ENCODE measurements at regions not wholly inside any gene's neighbourhood (a gene's known extent, or its start where the extent isn't known, plus 50 kb on each side); places are given as distances from the start of the nearest gene placed in this dataset.
"Not testable (repeated sequence)": the region's sequence is repeated elsewhere in the genome, so short reads cannot be mapped to it uniquely, and the experiment has no call there.

DNA sequence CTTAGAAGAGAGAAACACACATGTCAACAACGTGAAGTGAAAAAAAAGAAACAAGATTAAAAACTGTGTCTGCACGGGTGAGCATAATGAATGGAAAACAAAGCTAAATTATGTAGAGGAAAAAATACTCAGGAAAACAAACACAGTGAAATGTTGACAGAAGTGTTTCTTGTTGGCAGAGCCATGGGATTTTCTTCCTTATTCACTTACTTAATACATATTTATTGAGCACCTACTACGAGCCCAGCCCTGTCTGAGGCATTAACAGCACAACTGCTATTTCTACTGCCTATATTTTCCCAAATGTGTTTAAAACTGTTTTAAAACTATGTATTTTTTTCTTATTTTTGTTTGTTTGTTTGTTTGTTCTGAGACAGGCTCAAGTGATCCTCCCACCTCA is 69.9 kb downstream of the DIO3 start:
- Histone ChIP-seq H3K4me1 (peaks cover 0 to 15% (median 7%) of the 10 kb centered on the region in 4 donors), H3K27ac (no peak overlapping the region), H3K36me3 (no peaks in the 10 kb centered on the region), H3K9me3 (no peaks in the 10 kb centered on the region), H3K27me3 (peaks cover 0 to 24% of the 10 kb centered on the region in 2 donors), H3K4me3 (no peak overlapping the region)
- TF ChIP-seq, protein P1, sequence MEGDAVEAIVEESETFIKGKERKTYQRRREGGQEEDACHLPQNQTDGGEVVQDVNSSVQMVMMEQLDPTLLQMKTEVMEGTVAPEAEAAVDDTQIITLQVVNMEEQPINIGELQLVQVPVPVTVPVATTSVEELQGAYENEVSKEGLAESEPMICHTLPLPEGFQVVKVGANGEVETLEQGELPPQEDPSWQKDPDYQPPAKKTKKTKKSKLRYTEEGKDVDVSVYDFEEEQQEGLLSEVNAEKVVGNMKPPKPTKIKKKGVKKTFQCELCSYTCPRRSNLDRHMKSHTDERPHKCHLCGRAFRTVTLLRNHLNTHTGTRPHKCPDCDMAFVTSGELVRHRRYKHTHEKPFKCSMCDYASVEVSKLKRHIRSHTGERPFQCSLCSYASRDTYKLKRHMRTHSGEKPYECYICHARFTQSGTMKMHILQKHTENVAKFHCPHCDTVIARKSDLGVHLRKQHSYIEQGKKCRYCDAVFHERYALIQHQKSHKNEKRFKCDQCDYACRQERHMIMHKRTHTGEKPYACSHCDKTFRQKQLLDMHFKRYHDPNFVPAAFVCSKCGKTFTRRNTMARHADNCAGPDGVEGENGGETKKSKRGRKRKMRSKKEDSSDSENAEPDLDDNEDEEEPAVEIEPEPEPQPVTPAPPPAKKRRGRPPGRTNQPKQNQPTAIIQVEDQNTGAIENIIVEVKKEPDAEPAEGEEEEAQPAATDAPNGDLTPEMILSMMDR (IDR thresholded peaks at IDR 0.05) = no peak
- intact Hi-C loops (cut with DNase I; ENCODE audit: low total_unique reads) = no loop called here
- DNase-seq = no peak

DNA sequence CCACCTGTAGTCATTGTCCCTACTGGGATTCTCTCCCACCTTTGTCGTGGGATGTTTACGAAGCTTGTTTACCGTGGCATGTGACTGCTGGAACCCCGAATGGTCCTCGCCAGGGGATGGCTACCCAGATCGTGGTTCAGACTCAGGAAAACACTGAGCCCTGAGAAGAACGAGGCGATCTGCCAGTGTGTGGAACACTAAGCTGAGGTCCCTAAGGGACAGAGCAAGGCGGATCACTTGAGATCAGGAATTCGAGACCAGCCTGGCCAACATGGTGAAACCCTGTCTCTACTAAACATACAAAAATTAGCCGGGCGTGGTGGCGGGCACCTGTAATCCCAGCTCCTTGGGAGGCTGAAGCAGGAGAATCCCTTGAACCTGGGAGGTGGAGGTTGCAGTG is 70.7 kb downstream of the DIO3 start:
- H3K27ac ChIP-seq; H3K4me3 ChIP-seq; intact Hi-C loops (cut with DNase I; ENCODE audit: low total_unique reads); H3K9me3 ChIP-seq; H3K36me3 ChIP-seq; DNase-seq: not testable (repeated sequence)
- Histone ChIP-seq H3K27me3 (peaks cover 0 to 25% of the 10 kb centered on the region in 2 donors), H3K4me1 (peaks cover 0 to 15% (median 7%) of the 10 kb centered on the region in 4 donors)

DNA sequence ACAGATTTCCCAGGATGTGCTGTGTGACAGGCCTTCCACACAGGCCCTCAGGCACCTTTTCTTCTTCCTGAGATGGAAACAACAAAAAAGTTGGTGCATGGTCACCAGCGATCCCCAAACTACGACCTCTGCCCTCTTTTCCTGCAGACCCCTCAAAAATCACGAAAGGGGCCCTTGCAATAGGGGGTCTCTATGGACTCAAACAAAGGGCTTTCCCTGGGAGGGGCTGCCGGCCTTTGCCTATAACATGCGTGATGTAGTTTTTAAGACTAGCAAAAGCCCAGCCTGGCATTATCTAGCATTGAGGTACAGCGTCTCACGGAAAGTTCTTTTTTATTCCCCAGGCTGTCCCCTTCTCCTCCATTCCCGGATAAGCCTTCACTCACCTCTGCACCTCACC is 71.2 kb downstream of the DIO3 start:
- peaks cover 0 to 27% of the 10 kb centered on the region in 2 donors for H3K27me3 ChIP-seq
- DNase-seq = no peak
- no peak overlapping the region for H3K4me3 ChIP-seq
- peaks cover 0 to 15% (median 7%) of the 10 kb centered on the region in 4 donors for H3K4me1 ChIP-seq
- TF ChIP-seq, protein P1 (IDR thresholded peaks at IDR 0.05) = no peak
- H3K27ac ChIP-seq = no peak overlapping the region
- no peaks in the 10 kb centered on the region for H3K9me3 ChIP-seq
- no peaks in the 10 kb centered on the region for H3K36me3 ChIP-seq
- intact Hi-C loops (cut with DNase I; ENCODE audit: low total_unique reads) = no loop called here

DNA sequence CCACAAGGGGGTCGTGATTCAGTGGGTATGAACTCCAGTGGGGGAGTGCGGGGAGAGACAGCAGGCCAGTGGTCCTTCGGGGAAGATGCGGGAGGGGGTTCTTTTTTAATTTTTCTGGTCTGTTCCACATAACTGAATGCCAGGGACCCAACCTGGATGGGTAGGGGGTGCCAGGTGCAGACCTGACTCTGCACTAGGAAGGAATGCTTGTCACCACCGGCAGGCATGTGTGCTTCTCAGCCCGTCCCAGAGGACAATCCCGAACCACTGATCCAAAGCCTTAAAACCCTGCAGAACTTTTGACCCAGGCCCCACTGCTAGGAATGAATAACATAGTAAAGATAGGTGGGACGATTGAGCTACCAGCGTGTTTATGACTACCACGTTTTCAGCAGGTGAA is 72.0 kb downstream of the DIO3 start:
- H3K4me1 ChIP-seq = peaks cover 0 to 8% (median 3%) of the 10 kb centered on the region in 4 donors
- peaks cover 0 to 26% of the 10 kb centered on the region in 2 donors for H3K27me3 ChIP-seq
- intact Hi-C loops (cut with DNase I; ENCODE audit: low total_unique reads) = no loop called here
- no peak overlapping the region for H3K27ac ChIP-seq
- TF ChIP-seq, protein P1 (IDR thresholded peaks at IDR 0.05) = no peak
- H3K4me3 ChIP-seq = no peak overlapping the region
- DNase-seq = no peak
- H3K36me3 ChIP-seq = no peaks in the 10 kb centered on the region
- no peaks in the 10 kb centered on the region for H3K9me3 ChIP-seq

DNA sequence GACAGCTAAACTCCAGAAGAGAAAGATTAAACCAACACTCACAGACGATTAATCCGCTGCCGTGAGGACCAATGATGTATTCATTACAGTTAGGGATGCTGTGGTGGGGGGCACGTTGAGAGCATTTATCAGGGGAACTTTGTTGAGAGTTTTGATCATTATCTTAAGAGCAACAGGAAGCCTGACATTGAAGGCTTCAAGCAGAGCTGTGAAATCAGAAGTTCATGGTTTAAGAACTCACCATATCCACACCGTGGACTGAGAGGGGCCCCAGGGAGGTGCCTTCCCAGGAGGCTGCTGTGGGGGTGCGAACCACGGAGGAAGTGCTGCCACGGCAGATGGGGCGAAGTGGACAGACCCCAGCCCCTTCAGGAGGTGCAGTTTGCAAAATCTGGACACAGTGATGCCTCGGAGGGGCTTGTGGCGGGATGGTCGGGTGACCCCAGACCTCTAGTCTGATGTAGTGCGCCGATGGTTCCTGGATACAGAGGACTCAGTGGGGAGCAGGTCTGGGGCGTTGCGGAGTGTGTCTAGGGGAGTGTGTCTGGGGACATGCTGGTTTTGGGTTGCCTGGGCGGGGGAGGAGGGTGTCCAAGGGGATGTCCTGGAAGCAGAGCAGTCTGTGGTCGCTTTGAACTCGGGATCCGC is 73.0 kb downstream of the DIO3 start:
- Histone ChIP-seq H3K36me3 (no peaks in the 10 kb centered on the region), H3K9me3 (no peaks in the 10 kb centered on the region), H3K4me1 (no peaks in the 10 kb centered on the region), H3K27me3 (peaks cover 0 to 26% of the 10 kb centered on the region in 2 donors), H3K4me3 (no peak overlapping the region), H3K27ac (no peak overlapping the region)
- intact Hi-C loops (cut with DNase I; ENCODE audit: low total_unique reads) = no loop called here
- TF ChIP-seq, protein P1 (IDR thresholded peaks at IDR 0.05) = no peak
- no peak for DNase-seq

DNA sequence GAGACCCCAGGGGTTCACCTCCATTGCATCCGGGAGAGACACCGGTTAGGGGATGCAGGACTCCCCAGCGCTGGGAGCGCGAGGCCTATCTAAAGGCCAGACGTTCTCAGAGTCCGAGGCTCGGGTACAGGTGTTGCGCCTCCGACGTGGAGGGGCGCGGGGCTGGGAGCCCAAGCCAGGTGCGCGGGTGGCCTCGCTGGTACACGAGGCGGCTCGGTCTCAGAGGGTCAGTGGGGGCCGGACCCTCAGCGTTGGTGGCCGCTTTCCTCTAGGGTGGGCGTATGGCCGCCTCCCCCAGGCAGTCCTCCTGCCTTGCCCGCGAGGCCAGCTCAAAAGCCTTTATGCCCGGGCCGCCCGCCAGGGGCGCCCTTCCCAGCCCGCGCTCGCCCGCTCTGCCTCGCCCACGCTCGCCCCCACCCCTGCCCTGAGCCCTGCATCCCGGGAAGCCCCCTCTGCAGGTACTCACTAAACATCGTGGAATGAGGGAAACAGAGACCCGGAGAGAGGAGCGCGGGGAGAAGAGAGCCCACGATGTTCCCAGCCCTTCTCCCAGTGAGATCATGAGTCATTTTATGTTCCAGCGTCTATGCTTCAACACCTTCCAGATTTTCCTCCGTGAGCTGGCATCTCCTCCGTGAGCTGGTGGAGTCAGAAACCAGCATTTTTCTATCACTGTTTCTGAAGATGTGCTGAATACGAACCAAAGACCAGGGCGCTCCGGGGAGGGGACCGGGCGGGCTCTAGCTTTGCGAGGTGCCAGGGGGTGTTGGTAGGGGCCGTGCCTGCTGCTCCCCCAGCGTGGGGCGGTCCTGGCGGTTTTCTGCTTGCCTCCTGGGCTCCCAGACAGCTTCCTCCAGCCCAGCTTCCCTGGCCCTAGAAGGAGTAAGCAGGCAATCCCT is 73.8 kb downstream of the DIO3 start:
- Histone ChIP-seq H3K27me3 (peaks cover 0 to 26% of the 10 kb centered on the region in 2 donors), H3K4me3 (no peak overlapping the region), H3K27ac (no peak overlapping the region), H3K9me3 (no peaks in the 10 kb centered on the region), H3K36me3 (no peaks in the 10 kb centered on the region), H3K4me1 (no peaks in the 10 kb centered on the region)
- TF ChIP-seq, protein P1 (IDR thresholded peaks at IDR 0.05) = no peak
- DNase-seq = no peak
- intact Hi-C loops (cut with DNase I; ENCODE audit: low total_unique reads) = no loop called here

All from tibial artery (tissue), 4 donors.